Tibial nerve (tissue), 4 donors: ENCODE measurements at regions not wholly inside any gene's neighbourhood (a gene's known extent, or its start where the extent isn't known, plus 50 kb on each side); places are given as distances from the start of the nearest gene placed in this dataset.

ENCODE experiments used
- DNase-seq, 2 donors: peaks; one replicate each; pipeline ENCODE4 v3.0.0-alpha.2; 2019; ENCODE audit warnings: low spot score in 2 of 2
- H3K27ac ChIP-seq, 4 donors: fragments of 200-600 bp; sonication (generic) in 3 of 4; one replicate each; pipeline ENCODE4 v1.5.1; 2017 to 2019; ENCODE audit warnings: mild to moderate bottlenecking in 1 of 4
- H3K27me3 ChIP-seq, 2 donors: fragments of 200-600 bp; sonication (generic) in 1 of 2; one replicate each; pipeline versions ENCODE4 v1.5.1 to v1.6.0; 2017 to 2019
- H3K36me3 ChIP-seq, 3 donors: fragments of 200-600 bp; sonication (generic); one replicate each; pipeline ENCODE4 v1.5.1; 2018 to 2019
- H3K4me1 ChIP-seq, 4 donors: fragments of 200-600 bp; sonication (generic) in 3 of 4; one replicate each; pipeline ENCODE4 v1.5.1; 2017 to 2019
- H3K4me3 ChIP-seq, 4 donors: fragments of 200-600 bp; sonication (generic) in 3 of 4; one replicate each; pipeline ENCODE4 v1.5.1; 2017 to 2019; ENCODE audit warnings: mild to moderate bottlenecking in 1 of 4, moderate library complexity in 1 of 4
- H3K9me3 ChIP-seq, 4 donors: fragments of 200-600 bp; sonication (generic) in 3 of 4; one replicate each; pipeline ENCODE4 v1.5.1; 2017 to 2019
- EP300 ChIP-seq, 2 donors: sonication (generic); formaldehyde crosslinking; IDR thresholded peaks; one replicate each; pipeline ENCODE4 v1.6.1; 2017; ENCODE audit warnings: antibody characterized with exemption in 2 of 2, mild to moderate bottlenecking in 1 of 2
- POLR2A ChIP-seq, 2 donors: fragments of 450-650 bp; IDR thresholded peaks; one replicate each; pipeline ENCODE4 v1.6.1; 2017; ENCODE audit warnings: antibody characterized with exemption in 2 of 2, mild to moderate bottlenecking in 2 of 2, moderate library complexity in 2 of 2
- WGBS, 2 donors: methylation state at CpG; one replicate each; pipeline ENCODE4 v1.1.5; 2018; 5-methylcytosine and 5-hydroxymethylcytosine counted together
- TF ChIP-seq, protein P1 (sequence below), 5 experiments: fragments of 200-600 bp in 3 of 5; fragments of 450-650 bp in 2 of 5; sonication (generic) in 3 of 5; IDR thresholded peaks; one replicate each; pipeline ENCODE4 v1.5.1; 2016 to 2019; ENCODE audit warnings: antibody characterized with exemption in 5 of 5, mild to moderate bottlenecking in 3 of 5, moderate library complexity in 2 of 5

DNA sequence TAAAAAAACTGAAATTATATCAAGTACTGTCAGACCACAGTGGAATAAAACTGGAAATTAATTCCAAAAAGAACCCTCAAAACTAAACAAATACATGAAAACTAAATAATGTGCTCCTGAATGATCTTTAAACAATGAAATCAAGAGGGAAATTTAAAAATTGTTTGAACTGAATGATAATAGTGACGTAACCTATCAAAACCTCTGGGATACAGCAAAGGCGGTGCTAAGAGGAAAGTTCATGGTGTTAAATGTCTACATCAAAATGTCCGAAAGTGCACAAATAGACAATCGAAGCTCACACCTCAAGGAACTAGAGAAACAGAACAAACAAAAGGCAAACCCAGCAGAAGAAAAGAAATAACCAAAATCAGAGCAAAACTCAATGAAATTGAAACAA lies 70.8 kb upstream of the TUBA3C start:
- H3K4me3 ChIP-seq = no peak overlapping the region
- WGBS, 2 donors = 79 to 81% methylated on average over 4 of the region's 4 CpGs
- no peak overlapping the region for H3K27ac ChIP-seq
- TF ChIP-seq, protein P1, sequence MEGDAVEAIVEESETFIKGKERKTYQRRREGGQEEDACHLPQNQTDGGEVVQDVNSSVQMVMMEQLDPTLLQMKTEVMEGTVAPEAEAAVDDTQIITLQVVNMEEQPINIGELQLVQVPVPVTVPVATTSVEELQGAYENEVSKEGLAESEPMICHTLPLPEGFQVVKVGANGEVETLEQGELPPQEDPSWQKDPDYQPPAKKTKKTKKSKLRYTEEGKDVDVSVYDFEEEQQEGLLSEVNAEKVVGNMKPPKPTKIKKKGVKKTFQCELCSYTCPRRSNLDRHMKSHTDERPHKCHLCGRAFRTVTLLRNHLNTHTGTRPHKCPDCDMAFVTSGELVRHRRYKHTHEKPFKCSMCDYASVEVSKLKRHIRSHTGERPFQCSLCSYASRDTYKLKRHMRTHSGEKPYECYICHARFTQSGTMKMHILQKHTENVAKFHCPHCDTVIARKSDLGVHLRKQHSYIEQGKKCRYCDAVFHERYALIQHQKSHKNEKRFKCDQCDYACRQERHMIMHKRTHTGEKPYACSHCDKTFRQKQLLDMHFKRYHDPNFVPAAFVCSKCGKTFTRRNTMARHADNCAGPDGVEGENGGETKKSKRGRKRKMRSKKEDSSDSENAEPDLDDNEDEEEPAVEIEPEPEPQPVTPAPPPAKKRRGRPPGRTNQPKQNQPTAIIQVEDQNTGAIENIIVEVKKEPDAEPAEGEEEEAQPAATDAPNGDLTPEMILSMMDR (IDR thresholded peaks at IDR 0.05) = no peak
- TF ChIP-seq POLR2A (IDR thresholded peaks at IDR 0.05) (no peak), EP300 (IDR thresholded peaks at IDR 0.05) (no peak)
- H3K36me3 ChIP-seq = no peaks in the 10 kb centered on the region
- H3K27me3 ChIP-seq = no peaks in the 10 kb centered on the region
- H3K9me3 ChIP-seq = peaks cover 0 to 6% (median 0%) of the 10 kb centered on the region in 4 donors
- no peaks in the 10 kb centered on the region for H3K4me1 ChIP-seq
- DNase-seq = no peak

- DNase-seq = no peak
- H3K36me3 ChIP-seq = no peaks in the 10 kb centered on the region
- no peaks in the 10 kb centered on the region for H3K27me3 ChIP-seq
- no peaks in the 10 kb centered on the region for H3K4me1 ChIP-seq
- TF ChIP-seq, protein P1 (IDR thresholded peaks at IDR 0.05) = no peak
- no peak for TF ChIP-seq EP300 (IDR thresholded peaks at IDR 0.05)
- TF ChIP-seq POLR2A (IDR thresholded peaks at IDR 0.05) = no peak
- H3K9me3 ChIP-seq = no peaks in the 10 kb centered on the region
- WGBS, 2 donors = 66 to 68% methylated on average over 6 of the region's 6 CpGs
- no peak overlapping the region for H3K27ac ChIP-seq
- H3K4me3 ChIP-seq = no peak overlapping the region
These were observed 57.7 kb upstream of the TUBA3C start for GRCh38 chr13:19239114-19239860.
